SW 1271 (cell line): ENCODE measurements at regions not wholly inside any gene's neighbourhood (a gene's known extent, or its start where the extent isn't known, plus 50 kb on each side); places are given as distances from the start of the nearest gene placed in this dataset.

Experiments
- DNase-seq, 2 experiments: peaks; one replicate each; lab custom pipeline; 2025; lab: John Stamatoyannopoulos, UW

GRCh38 chr2:181389524-181389923, 67.7 kb upstream of the ITGA4 start:
- DNase-seq, result no peak

GRCh38 chr2:181393472-181393871, 63.7 kb upstream of the ITGA4 start:
- DNase-seq, result peak; percentile 3 to 74

DNA sequence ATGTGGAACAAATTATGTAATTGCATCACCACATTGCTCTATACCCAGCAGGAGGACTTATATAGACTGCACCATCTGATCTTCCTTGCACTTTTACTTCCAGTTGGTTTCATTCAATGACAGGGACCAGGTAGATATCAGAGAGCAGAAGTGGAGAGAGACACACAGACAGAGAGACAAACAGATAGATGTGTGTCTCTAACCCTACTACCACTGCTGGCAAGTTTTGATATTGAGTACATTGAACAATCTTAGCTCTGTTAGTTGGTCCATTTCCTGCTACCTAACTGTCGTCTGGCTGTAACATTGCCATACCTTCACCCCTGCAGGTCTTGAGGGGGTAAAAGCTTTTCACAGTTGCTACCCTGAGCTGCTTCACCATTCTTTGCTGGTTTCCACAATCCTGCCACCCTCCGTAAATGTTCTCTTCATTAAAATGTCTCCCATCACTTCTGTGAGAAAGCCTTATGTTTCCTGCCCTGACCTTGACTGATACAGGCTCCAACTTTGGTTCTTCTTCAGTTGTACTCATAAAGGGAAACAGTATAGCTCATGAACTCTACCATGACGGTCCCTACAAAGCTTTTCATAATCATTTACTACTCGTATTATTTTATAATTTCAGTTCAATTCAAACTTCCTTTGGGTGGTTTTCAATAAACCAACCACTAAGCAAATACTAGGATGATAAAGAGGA, 62.3 kb upstream of the ITGA4 start:
- DNase-seq, result no peak

DNA sequence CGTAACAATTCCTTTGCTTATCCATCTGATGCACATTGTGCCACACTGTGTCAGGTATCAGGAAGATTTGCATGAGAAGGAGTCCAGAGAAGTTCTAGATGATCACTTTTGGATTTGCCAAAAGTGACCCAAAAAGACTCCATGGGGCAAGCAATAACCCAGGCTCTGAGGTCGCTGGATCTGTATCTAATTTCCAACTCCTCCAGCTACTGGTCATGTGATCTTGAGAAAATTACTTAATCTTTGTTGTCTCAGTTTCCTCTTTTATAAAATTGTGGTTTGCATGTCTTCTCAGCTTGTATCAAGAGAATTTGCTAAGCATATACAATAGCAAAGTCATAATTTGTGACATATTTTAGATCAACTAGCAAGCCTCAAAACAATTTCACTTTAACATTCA, 61.3 kb upstream of the ITGA4 start:
- no peak for DNase-seq

DNA sequence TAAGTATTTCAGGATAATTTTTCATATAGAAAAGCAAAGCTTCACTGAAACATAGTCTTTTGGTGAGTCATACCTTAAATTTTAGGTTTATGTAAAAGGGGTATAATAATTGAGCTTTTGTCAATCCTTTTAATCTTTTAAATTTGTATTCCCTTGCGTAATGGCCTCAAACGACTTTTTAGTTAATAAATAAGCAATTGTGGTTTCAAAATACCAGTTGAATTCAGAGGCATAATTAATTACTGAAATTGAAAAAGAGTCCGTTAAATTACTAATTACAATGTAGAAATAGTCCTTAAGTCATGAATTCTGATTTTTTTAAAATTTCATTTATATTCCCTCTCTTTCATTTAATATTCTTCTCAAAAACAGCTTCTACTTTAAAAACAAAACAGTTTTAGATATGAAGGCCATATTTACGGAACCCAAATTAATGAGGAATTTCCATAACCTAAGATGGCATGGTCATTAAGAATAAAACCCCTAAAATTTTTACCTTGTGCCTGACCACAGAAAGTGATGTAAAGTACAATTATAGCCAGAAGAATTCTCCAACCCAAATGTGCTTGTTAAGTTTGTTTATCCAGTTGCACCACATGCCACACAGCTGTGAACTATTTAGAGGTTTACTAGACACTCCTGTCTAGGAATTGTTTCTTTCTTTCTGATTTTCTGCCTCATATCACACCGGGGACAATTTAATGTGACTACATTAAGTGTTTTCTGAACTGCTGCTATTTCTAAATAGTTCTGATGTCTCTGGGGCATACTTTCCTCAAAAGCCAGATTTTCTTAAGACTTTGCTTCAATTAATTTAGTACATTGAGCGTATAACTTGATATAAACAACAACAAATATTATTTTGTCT, 60.7 kb upstream of the ITGA4 start:
- no peak for DNase-seq

GRCh38 chr2:181397331-181397730, 59.9 kb upstream of the ITGA4 start:
- no peak for DNase-seq

GRCh38 chr2:181398000-181398399, 59.2 kb upstream of the ITGA4 start:
- no peak for DNase-seq

DNA sequence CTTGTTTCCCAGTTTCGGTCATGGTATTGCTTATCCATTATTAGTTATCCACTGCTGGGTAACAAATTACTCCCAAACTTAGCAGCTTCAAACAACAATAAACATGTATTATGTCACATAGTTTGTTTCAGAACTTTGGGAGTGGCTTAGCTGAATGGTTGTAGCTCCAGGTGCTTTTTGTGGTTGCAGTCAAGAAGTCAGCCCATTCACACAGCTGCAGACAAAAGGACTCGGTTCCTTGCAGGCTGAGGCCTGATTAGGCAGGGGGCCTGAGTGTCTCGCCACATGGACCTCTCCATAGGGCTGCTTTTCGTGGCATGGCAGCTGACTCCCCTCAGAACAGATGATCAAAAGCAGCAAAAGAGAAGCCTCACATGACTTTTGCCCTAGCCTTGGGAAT, 58.2 kb upstream of the ITGA4 start:
- no peak for DNase-seq

DNA sequence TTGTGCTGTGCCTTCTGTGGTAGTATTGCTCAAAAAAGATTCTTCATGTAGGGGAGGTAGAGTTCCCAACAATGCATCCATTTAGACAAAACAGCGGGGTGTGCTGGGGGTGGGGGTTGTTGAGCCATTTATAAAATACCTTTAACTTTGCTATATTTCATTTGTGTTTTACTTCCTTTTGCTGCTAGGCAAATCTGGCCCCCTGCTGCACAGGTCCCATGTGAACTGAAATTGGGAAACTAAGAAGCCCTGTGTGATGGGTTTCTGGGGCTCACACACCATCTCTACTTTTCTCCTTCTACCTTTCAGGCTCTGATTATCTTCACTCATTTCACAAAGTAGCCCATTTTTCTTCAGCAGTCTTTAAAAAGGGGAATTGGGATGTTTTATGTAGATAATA, 52.7 kb upstream of the ITGA4 start:
- DNase-seq, result no peak

GRCh38 chr2:181407171-181407570, 50.0 kb upstream of the ITGA4 start:
- DNase-seq, result no peak
